ENCODE measurements at regions not wholly inside any gene's neighbourhood (a gene's known extent, or its start where the extent isn't known, plus 50 kb on each side); places are given as distances from the start of the nearest gene placed in this dataset.
"Not testable (repeated sequence)": the region's sequence is repeated elsewhere in the genome, so short reads cannot be mapped to it uniquely, and the experiment has no call there.

- intact Hi-C loops (cut with DNase I; ENCODE audit: low total_unique reads) = no loop called here
- 83 to 89% (median 87%) methylated on average over 2 of the region's 2 CpGs for WGBS, 5 donors
- Histone ChIP-seq H3K4me3 (no peak overlapping the region), H3K9me3 (no peaks in the 10 kb centered on the region), H3K4me1 (no peaks in the 10 kb centered on the region), H3K36me3 (no peaks in the 10 kb centered on the region), H3K27ac (no peak overlapping the region), H3K27me3 (replicated peaks in 1 of 7) (no peaks in the 10 kb centered on the region)
- TF ChIP-seq POLR2AphosphoS5 (IDR thresholded peaks at IDR 0.05) (no peak), CTCF (IDR thresholded peaks at IDR 0.05 in 8 of 11, conservative IDR thresholded peaks at IDR 0.05 in 3 of 11) (no peak), POLR2A (IDR thresholded peaks at IDR 0.05) (no peak)
- no peak for DNase-seq
Measured at GRCh38 chr3:86766331-86766730, 224.6 kb downstream of the VGLL3 start.

GRCh38 chr3:86757322-86758179, 233.4 kb downstream of the VGLL3 start:
- intact Hi-C loops (cut with DNase I; ENCODE audit: low total_unique reads); DNase-seq; H3K4me3 ChIP-seq; H3K4me1 ChIP-seq; H3K36me3 ChIP-seq; H3K27ac ChIP-seq; H3K27me3 ChIP-seq (replicated peaks in 1 of 7): not testable (repeated sequence)
- H3K9me3 ChIP-seq = peaks cover 0 to 20% (median 2%) of the 10 kb centered on the region in 8 donors
- 82 to 97% (median 94%) methylated on average over 9 to 44 of the region's 44 CpGs for WGBS, 5 donors

- H3K36me3 ChIP-seq = no peaks in the 10 kb centered on the region
- H3K9me3 ChIP-seq = peaks cover 0 to 8% (median 1%) of the 10 kb centered on the region in 8 donors
- peak; percentile 50 for DNase-seq
- intact Hi-C loops (cut with DNase I; ENCODE audit: low total_unique reads) = no loop called here
- H3K4me3 ChIP-seq = no peak overlapping the region
- H3K27me3 ChIP-seq (replicated peaks in 1 of 7) = no peaks in the 10 kb centered on the region
- no peak for TF ChIP-seq POLR2A (IDR thresholded peaks at IDR 0.05)
- no peak for TF ChIP-seq POLR2AphosphoS5 (IDR thresholded peaks at IDR 0.05)
- no peak for TF ChIP-seq CTCF (IDR thresholded peaks at IDR 0.05 in 8 of 11, conservative IDR thresholded peaks at IDR 0.05 in 3 of 11)
- no peaks in the 10 kb centered on the region for H3K4me1 ChIP-seq
- no peak overlapping the region for H3K27ac ChIP-seq
- WGBS, 5 donors = 65 to 81% (median 70%) methylated on average over 6 of the region's 6 CpGs
Measured at GRCh38 chr3:86748015-86748414, 242.9 kb downstream of the VGLL3 start.

GRCh38 chr3:86744051-86744450, 246.9 kb downstream of the VGLL3 start:
- no peak for DNase-seq
- intact Hi-C loops (cut with DNase I; ENCODE audit: low total_unique reads) = no loop called here
- no peak overlapping the region for H3K27ac ChIP-seq
- H3K27me3 ChIP-seq (replicated peaks in 1 of 7) = no peaks in the 10 kb centered on the region
- H3K4me1 ChIP-seq = no peaks in the 10 kb centered on the region
- peaks cover 0 to 8% (median 0%) of the 10 kb centered on the region in 8 donors for H3K9me3 ChIP-seq
- no peaks in the 10 kb centered on the region for H3K36me3 ChIP-seq
- WGBS, 5 donors = 0 to 89% (median 55%) methylated on average over 1 of the region's 1 CpG
- TF ChIP-seq POLR2A (IDR thresholded peaks at IDR 0.05) (no peak), CTCF (IDR thresholded peaks at IDR 0.05 in 8 of 11, conservative IDR thresholded peaks at IDR 0.05 in 3 of 11) (no peak), POLR2AphosphoS5 (IDR thresholded peaks at IDR 0.05) (no peak)
- H3K4me3 ChIP-seq = no peak overlapping the region
